ENCODE measurements at regions not wholly inside any gene's neighbourhood (a gene's known extent, or its start where the extent isn't known, plus 50 kb on each side); places are given as distances from the start of the nearest gene placed in this dataset.

GRCh38 chr2:10964052-10964790 lies 52.5 kb downstream of the KCNF1 start:
- peaks cover 0 to 8% (median 0%) of the 10 kb centered on the region in 3 donors for H3K27me3 ChIP-seq
- intact Hi-C loops (cut with DNase I; ENCODE audit: low total_unique reads), result no loop called here
- DNase-seq (no peak), ATAC-seq (no peak)
- no peaks in the 10 kb centered on the region for H3K36me3 ChIP-seq
- TF ChIP-seq POLR2A (IDR thresholded peaks at IDR 0.05), result no peak
- TF ChIP-seq, protein P1, sequence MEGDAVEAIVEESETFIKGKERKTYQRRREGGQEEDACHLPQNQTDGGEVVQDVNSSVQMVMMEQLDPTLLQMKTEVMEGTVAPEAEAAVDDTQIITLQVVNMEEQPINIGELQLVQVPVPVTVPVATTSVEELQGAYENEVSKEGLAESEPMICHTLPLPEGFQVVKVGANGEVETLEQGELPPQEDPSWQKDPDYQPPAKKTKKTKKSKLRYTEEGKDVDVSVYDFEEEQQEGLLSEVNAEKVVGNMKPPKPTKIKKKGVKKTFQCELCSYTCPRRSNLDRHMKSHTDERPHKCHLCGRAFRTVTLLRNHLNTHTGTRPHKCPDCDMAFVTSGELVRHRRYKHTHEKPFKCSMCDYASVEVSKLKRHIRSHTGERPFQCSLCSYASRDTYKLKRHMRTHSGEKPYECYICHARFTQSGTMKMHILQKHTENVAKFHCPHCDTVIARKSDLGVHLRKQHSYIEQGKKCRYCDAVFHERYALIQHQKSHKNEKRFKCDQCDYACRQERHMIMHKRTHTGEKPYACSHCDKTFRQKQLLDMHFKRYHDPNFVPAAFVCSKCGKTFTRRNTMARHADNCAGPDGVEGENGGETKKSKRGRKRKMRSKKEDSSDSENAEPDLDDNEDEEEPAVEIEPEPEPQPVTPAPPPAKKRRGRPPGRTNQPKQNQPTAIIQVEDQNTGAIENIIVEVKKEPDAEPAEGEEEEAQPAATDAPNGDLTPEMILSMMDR (IDR thresholded peaks at IDR 0.05 in 4 of 5, conservative IDR thresholded peaks at IDR 0.05 in 1 of 5), result no peak
- H3K4me1 ChIP-seq, result no peaks in the 10 kb centered on the region
- H3K4me3 ChIP-seq, result no peak overlapping the region
- no peak overlapping the region for H3K27ac ChIP-seq
- no peaks in the 10 kb centered on the region for H3K9me3 ChIP-seq
- in situ Hi-C loops (cut with MboI; ENCODE audit: low sequenced_read_pairs in 4 of 4), result no loop called here

DNA sequence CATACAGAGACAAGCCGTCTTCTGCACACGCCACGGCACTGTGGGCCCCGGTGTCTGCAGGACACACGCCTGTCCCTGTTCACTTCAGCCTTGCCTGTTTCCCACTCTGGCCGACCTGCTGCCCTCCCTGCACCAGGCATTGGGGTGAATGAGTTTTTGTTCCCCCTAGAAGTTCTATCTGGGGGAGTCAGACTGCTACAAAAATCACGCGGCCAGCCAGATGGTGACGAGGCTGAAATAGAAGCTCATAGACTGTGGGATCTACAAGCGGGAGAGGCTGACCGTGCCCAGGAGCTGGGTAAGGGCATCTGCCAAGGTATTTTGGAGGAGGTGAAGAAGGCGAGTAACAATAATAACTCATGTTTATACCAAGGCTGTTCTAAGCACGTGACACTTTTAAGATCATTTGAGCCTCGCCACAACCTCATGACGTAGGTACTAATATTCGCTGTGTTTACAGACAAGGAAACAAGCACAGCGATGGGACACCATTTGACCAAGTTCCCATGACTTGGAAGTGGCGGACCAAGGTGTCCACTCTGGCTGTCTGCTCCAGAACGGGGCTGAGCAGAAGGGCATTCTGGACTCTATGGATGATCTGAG lies 53.6 kb downstream of the KCNF1 start:
- ATAC-seq (no peak), DNase-seq (no peak)
- Histone ChIP-seq H3K27ac (no peak overlapping the region), H3K9me3 (no peaks in the 10 kb centered on the region), H3K4me3 (no peak overlapping the region), H3K4me1 (no peaks in the 10 kb centered on the region), H3K27me3 (peaks cover 0 to 8% (median 0%) of the 10 kb centered on the region in 3 donors), H3K36me3 (no peaks in the 10 kb centered on the region)
- intact Hi-C loops (cut with DNase I; ENCODE audit: low total_unique reads), result no loop called here
- in situ Hi-C loops (cut with MboI; ENCODE audit: low sequenced_read_pairs in 4 of 4), result no loop called here
- TF ChIP-seq, protein P1 (IDR thresholded peaks at IDR 0.05 in 4 of 5, conservative IDR thresholded peaks at IDR 0.05 in 1 of 5), result no peak
- no peak for TF ChIP-seq POLR2A (IDR thresholded peaks at IDR 0.05)

GRCh38 chr2:10966056-10966455 lies 54.3 kb downstream of the KCNF1 start:
- ATAC-seq, result no peak
- Histone ChIP-seq H3K36me3 (no peaks in the 10 kb centered on the region), H3K27ac (no peak overlapping the region), H3K9me3 (no peaks in the 10 kb centered on the region), H3K4me3 (no peak overlapping the region), H3K27me3 (peaks cover 0 to 8% (median 0%) of the 10 kb centered on the region in 3 donors), H3K4me1 (no peaks in the 10 kb centered on the region)
- in situ Hi-C loops (cut with MboI; ENCODE audit: low sequenced_read_pairs in 4 of 4), result no loop called here
- intact Hi-C loops (cut with DNase I; ENCODE audit: low total_unique reads), result no loop called here
- TF ChIP-seq POLR2A (IDR thresholded peaks at IDR 0.05), result no peak
- TF ChIP-seq, protein P1 (IDR thresholded peaks at IDR 0.05 in 4 of 5, conservative IDR thresholded peaks at IDR 0.05 in 1 of 5), result no peak
- DNase-seq, result no peak

GRCh38 chr2:10966741-10967140 lies 55.0 kb downstream of the KCNF1 start:
- Histone ChIP-seq H3K36me3 (no peaks in the 10 kb centered on the region), H3K27ac (no peak overlapping the region), H3K4me1 (no peaks in the 10 kb centered on the region), H3K27me3 (peaks cover 0 to 8% (median 0%) of the 10 kb centered on the region in 3 donors), H3K9me3 (no peaks in the 10 kb centered on the region), H3K4me3 (no peak overlapping the region)
- no peak for TF ChIP-seq POLR2A (IDR thresholded peaks at IDR 0.05)
- TF ChIP-seq, protein P1 (IDR thresholded peaks at IDR 0.05 in 4 of 5, conservative IDR thresholded peaks at IDR 0.05 in 1 of 5), result no peak
- no peak for ATAC-seq
- in situ Hi-C loops (cut with MboI; ENCODE audit: low sequenced_read_pairs in 4 of 4), result no loop called here
- intact Hi-C loops (cut with DNase I; ENCODE audit: low total_unique reads), result no loop called here
- DNase-seq, result no peak
